ENCODE measurements at regions not wholly inside any gene's neighbourhood (a gene's known extent, or its start where the extent isn't known, plus 50 kb on each side); places are given as distances from the start of the nearest gene placed in this dataset.

DNA sequence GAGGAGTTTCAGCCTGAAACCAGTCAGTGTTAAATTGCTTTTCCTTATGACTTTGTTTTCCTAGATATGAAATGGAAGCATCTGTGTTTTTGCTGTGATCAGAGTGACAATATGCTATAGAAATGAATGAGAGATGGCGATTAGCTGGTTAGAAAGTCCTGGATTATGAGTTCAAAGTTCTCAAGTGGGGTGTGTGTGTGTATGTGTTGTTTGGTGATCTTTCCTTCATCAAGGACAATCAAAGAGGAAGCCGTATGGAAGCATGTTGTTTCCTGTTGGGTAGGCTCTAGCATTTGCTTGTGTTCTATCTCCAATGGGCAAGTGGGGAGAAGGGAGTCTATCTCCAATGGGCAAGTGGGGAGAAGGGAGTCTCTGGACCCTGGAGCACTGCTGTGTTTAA is 64.0 kb upstream of the STX18 start:
- TF ChIP-seq, protein P1, sequence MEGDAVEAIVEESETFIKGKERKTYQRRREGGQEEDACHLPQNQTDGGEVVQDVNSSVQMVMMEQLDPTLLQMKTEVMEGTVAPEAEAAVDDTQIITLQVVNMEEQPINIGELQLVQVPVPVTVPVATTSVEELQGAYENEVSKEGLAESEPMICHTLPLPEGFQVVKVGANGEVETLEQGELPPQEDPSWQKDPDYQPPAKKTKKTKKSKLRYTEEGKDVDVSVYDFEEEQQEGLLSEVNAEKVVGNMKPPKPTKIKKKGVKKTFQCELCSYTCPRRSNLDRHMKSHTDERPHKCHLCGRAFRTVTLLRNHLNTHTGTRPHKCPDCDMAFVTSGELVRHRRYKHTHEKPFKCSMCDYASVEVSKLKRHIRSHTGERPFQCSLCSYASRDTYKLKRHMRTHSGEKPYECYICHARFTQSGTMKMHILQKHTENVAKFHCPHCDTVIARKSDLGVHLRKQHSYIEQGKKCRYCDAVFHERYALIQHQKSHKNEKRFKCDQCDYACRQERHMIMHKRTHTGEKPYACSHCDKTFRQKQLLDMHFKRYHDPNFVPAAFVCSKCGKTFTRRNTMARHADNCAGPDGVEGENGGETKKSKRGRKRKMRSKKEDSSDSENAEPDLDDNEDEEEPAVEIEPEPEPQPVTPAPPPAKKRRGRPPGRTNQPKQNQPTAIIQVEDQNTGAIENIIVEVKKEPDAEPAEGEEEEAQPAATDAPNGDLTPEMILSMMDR (IDR thresholded peaks at IDR 0.05), result no peak
- no peak for TF ChIP-seq POLR2A (IDR thresholded peaks at IDR 0.05)

Data from esophagus squamous epithelium (tissue), 4 donors.